Skeletal muscle tissue (tissue), 3 donors: ENCODE measurements at regions not wholly inside any gene's neighbourhood (a gene's known extent, or its start where the extent isn't known, plus 50 kb on each side); places are given as distances from the start of the nearest gene placed in this dataset.

Source experiments
- H3K27ac ChIP-seq: one replicate; pipeline ENCODE4 v1.7.0; 2013; ENCODE audit warnings: mild to moderate bottlenecking, low read depth, low read length, inconsistent platforms
- H3K27me3 ChIP-seq, 3 donors: one replicate each; pipeline ENCODE4 v1.7.0; 2013; ENCODE audit warnings: low read length in 3 of 3; ENCODE audit not compliant: control insufficient read depth in 3 of 3, insufficient read depth in 3 of 3
- H3K36me3 ChIP-seq, 3 donors: one replicate each; pipeline ENCODE4 v1.7.0; 2013; ENCODE audit warnings: low read length in 3 of 3; ENCODE audit not compliant: control insufficient read depth in 3 of 3, insufficient read depth in 3 of 3
- H3K4me1 ChIP-seq, 3 donors: one replicate each; pipeline ENCODE4 v1.7.0; 2013; ENCODE audit warnings: low read length in 3 of 3, mild to moderate bottlenecking in 3 of 3; ENCODE audit not compliant: control insufficient read depth in 3 of 3, insufficient read depth in 3 of 3
- H3K4me3 ChIP-seq, 3 donors: one replicate each; pipeline ENCODE4 v1.7.0; 2013; ENCODE audit warnings: low read length in 3 of 3
- H3K9ac ChIP-seq, 3 donors: one replicate each; pipeline ENCODE4 v1.7.0; 2013; ENCODE audit warnings: low read length in 3 of 3, mild to moderate bottlenecking in 3 of 3, moderate library complexity in 2 of 3, low read depth in 1 of 3
- H3K9me3 ChIP-seq, 3 donors: one replicate each; pipeline ENCODE4 v1.7.0; 2013; ENCODE audit warnings: low read length in 3 of 3; ENCODE audit not compliant: control insufficient read depth in 3 of 3
- donor health status: Osteomylitis.

GRCh38 chr14:89028462-89029134 is 204.1 kb downstream of the TTC8 start:
- H3K36me3 ChIP-seq: no peaks in the 10 kb centered on the region
- peaks cover 28 to 47% (median 30%) of the 10 kb centered on the region in 3 donors for H3K27me3 ChIP-seq
- H3K9me3 ChIP-seq: peaks cover 0 to 6% (median 2%) of the 10 kb centered on the region in 3 donors
- H3K4me3 ChIP-seq: no peak overlapping the region
- H3K4me1 ChIP-seq: peaks cover 8 to 12% (median 9%) of the 10 kb centered on the region in 3 donors
- no peak overlapping the region for H3K9ac ChIP-seq
- H3K27ac ChIP-seq: no peak overlapping the region

DNA sequence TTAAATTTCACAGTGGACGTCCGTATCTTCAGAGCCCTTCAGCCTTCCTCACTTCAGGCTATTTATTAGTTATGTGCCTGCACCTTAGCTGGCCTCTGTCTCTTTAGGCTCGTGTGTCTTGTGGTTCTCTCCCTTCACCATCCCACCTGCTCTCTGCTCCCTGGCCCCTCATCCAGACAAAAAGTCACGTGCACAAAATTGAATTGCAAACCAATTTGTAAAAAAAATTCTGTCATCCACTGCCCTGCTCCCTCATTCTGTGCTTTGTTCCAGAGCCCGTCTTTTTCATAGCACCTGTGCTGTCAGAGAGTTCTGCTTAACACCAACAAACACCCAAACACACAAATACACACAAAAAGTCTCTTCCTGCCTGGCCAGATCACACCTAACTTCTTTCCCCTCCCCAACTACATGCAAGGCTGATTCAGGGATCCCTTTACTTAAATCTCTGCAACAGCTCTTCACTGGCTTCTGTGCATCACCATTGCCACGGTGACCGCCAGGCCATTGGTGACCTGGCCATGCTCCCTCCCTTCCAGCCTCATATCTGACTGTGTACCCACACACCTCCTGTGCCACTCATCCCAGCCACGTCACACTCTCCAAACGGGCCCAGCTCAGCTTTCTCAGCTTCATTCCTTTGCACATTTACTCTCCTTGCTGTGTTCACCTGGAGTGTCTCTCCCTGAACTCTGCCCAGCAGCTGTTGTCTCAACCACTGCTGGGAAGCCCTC is 205.7 kb downstream of the TTC8 start:
- Histone ChIP-seq H3K9ac (no peak overlapping the region), H3K4me1 (peaks cover 8 to 12% (median 9%) of the 10 kb centered on the region in 3 donors), H3K4me3 (no peak overlapping the region), H3K27me3 (peaks cover 23 to 39% (median 28%) of the 10 kb centered on the region in 3 donors), H3K36me3 (no peaks in the 10 kb centered on the region), H3K9me3 (peaks cover 0 to 6% (median 2%) of the 10 kb centered on the region in 3 donors), H3K27ac (no peak overlapping the region)

GRCh38 chr14:89030921-89031320 is 206.5 kb downstream of the TTC8 start:
- Histone ChIP-seq H3K36me3 (no peaks in the 10 kb centered on the region), H3K27ac (no peak overlapping the region), H3K27me3 (peaks cover 23 to 37% (median 28%) of the 10 kb centered on the region in 3 donors), H3K4me1 (peaks cover 8 to 9% (median 8%) of the 10 kb centered on the region in 3 donors), H3K4me3 (no peak overlapping the region), H3K9me3 (peaks cover 0 to 6% (median 2%) of the 10 kb centered on the region in 3 donors), H3K9ac (no peak overlapping the region)

DNA sequence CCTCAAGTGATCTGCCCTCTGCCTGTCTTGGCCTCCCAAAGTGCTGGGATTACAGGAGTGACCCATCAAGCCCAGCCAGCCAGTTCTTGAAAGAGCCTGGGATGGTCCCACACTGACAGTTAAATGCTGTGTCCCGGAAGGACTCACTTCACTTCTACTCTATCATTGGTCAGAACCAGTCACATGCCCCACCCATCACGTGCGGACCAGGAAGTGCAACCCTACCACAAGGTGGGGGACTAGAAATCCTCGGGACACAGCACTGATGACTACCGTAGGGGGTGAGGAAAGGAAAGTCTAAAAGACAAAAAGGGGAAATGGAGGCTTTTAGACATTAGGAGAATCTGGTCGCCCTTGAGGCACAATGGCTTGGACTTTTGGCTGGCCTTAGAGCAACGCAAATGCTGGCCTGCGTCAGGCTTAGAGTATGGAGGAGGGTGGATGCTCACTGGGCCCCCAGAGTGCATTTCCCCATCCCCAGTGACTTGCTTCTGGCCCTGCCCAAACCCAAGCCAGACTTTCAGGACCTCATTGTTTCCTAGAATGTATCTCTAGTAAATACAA is 207.7 kb downstream of the TTC8 start:
- Histone ChIP-seq H3K27me3 (peaks cover 16 to 30% (median 17%) of the 10 kb centered on the region in 3 donors), H3K9ac (no peak overlapping the region), H3K36me3 (no peaks in the 10 kb centered on the region), H3K9me3 (peaks cover 0 to 6% (median 2%) of the 10 kb centered on the region in 3 donors), H3K4me1 (peaks cover 3 to 5% (median 5%) of the 10 kb centered on the region in 3 donors), H3K4me3 (no peak overlapping the region), H3K27ac (no peak overlapping the region)

GRCh38 chr14:89033756-89034155 is 209.3 kb downstream of the TTC8 start:
- H3K4me1 ChIP-seq: no peaks in the 10 kb centered on the region
- no peaks in the 10 kb centered on the region for H3K36me3 ChIP-seq
- H3K9ac ChIP-seq: no peak overlapping the region
- peaks cover 2 to 17% (median 7%) of the 10 kb centered on the region in 3 donors for H3K27me3 ChIP-seq
- H3K27ac ChIP-seq: no peak overlapping the region
- peaks cover 0 to under 1% (median under 1%) of the 10 kb centered on the region in 3 donors for H3K9me3 ChIP-seq
- H3K4me3 ChIP-seq: no peak overlapping the region

DNA sequence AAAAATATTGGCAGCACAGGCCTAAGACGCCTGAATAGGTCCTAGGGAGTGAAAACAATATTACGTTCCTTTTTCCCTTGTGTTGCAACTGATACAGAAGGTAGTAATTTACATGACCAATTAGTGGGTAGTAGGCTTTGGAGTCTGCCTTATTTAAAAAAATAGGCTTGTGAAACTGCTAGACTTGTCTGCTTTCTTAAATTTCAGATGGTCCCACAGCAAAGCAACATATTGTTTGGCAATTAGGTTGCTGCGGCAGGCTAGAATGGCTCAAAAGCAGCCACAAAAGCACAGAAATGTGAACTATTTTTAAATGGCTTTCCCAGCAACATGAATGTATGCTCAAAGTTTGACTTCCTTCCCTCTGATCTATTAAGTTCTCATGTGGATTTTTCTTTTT is 211.9 kb downstream of the TTC8 start:
- Histone ChIP-seq H3K9ac (no peak overlapping the region), H3K27ac (no peak overlapping the region), H3K9me3 (no peaks in the 10 kb centered on the region), H3K27me3 (no peaks in the 10 kb centered on the region), H3K36me3 (no peaks in the 10 kb centered on the region), H3K4me3 (no peak overlapping the region), H3K4me1 (peaks cover 10 to 15% (median 14%) of the 10 kb centered on the region in 3 donors)

- Histone ChIP-seq H3K27me3 (no peaks in the 10 kb centered on the region), H3K4me3 (no peak overlapping the region), H3K9ac (no peak overlapping the region), H3K9me3 (no peaks in the 10 kb centered on the region), H3K36me3 (no peaks in the 10 kb centered on the region), H3K4me1 (peaks cover 11 to 18% (median 16%) of the 10 kb centered on the region in 3 donors), H3K27ac (no peak overlapping the region)
Observed at GRCh38 chr14:89037065-89037464, 212.6 kb downstream of the TTC8 start.

GRCh38 chr14:89040080-89040459 is 215.6 kb downstream of the TTC8 start:
- H3K36me3 ChIP-seq: no peaks in the 10 kb centered on the region
- peaks cover 11 to 18% (median 16%) of the 10 kb centered on the region in 3 donors for H3K4me1 ChIP-seq
- H3K27me3 ChIP-seq: no peaks in the 10 kb centered on the region
- H3K4me3 ChIP-seq: peak overlapping the region in 2 of 3 donors; percentile 78
- H3K9me3 ChIP-seq: no peaks in the 10 kb centered on the region
- no peak overlapping the region for H3K9ac ChIP-seq
- peak overlapping the region; percentile 84 for H3K27ac ChIP-seq

DNA sequence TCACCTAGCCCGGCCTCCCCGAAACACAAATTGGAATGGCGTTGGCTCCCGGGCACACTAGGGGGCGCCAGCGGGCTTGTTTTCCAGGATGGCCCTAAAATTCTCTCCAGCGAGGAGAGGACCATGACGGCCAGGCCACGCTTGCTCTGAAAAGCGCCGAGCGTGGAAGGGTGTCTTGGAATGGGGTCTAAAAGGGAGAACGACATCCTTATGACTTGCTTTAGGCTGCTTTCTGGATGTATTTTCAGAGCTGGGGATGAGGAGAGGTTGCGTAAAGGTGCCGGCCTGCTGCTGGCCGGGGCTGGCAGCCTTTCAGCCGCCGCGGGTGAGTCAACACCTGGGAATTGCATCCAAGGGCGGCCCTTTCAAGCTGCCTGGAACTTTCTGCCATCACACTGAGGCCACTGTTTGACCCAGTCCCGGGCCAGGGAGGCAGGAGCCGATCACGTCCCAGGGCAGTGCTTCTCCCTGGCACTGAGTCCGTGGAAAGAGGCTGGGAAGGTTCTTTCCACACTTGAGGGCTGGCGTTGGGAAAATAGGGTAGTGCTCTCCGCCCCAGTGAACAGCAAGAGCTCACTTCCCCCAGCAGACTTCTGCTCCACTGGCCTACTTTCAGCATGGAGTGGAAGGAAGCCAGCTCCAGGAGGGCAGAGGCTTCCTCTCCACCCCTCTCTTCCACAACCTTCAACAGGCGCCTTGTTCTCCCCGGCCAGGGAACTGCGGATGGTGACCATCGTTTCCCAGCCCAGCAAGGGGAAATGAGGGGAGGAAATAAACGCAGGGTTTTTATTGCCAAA is 216.2 kb downstream of the TTC8 start:
- Histone ChIP-seq H3K36me3 (no peaks in the 10 kb centered on the region), H3K4me1 (peaks cover 11 to 18% (median 16%) of the 10 kb centered on the region in 3 donors), H3K9me3 (no peaks in the 10 kb centered on the region), H3K27me3 (no peaks in the 10 kb centered on the region), H3K27ac (peak overlapping the region; percentile 84), H3K4me3 (peak overlapping the region; percentile 68 to 78 (median 78)), H3K9ac (peak overlapping the region; percentile 66 to 78 (median 71))
